ENCODE measurements at regions not wholly inside any gene's neighbourhood (a gene's known extent, or its start where the extent isn't known, plus 50 kb on each side); places are given as distances from the start of the nearest gene placed in this dataset.

DNA sequence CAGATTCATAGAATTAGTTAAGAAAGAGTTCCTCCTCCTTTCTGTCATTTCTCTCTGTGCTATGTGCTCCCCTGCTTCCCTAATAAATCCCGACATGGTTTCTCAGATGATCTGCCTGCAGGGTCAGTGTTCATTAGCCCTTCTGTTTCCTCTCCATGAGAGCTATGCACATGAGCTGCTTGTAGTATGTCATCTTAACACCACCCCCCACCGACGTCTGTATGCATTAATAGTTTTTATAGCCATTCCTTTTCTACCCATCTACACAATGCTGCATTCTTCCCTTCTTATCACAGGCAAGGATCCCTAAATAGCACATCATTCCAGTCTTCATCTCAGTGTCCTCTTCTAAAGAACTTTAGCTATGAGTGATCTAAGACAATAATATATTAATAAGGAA lies 809.1 kb downstream of the ANKRD7 start:
- CTCF ChIA-PET, result no interaction called here
- Histone ChIP-seq H3K27ac (ENCODE audit: low read depth, low read length, poor library complexity, severe bottlenecking) (no peak overlapping the region), H3K4me1 (ENCODE audit: insufficient read depth, low read length, poor library complexity, severe bottlenecking) (no peaks in the 10 kb centered on the region), H3K36me3 (ENCODE audit: insufficient read depth, low read length, poor library complexity, severe bottlenecking) (no peaks in the 10 kb centered on the region), H3K27me3 (replicated peaks; ENCODE audit: insufficient read depth, low read depth, low read length, poor library complexity) (no peaks in the 10 kb centered on the region), H3K4me3 (ENCODE audit: low read depth, low read length, poor library complexity, severe bottlenecking) (no peak overlapping the region), H3K9me3 (ENCODE audit: low read depth, low read length, poor library complexity, severe bottlenecking) (no peaks in the 10 kb centered on the region)
- peak; percentile 18 for DNase-seq (ENCODE audit: low spot score)
- intact Hi-C loops (cut with micrococcal nuclease; ENCODE audit: unreplicated experiment), result no loop called here
- POLR2A ChIA-PET (ENCODE audit: low non-redundant PET), result no interaction called here
- no peak for TF ChIP-seq CTCF (conservative IDR thresholded peaks at IDR 0.05; ENCODE audit: low read depth, low read length)
- no TSS peak for BruUV-seq (replicated peaks)

GRCh38 chr7:119037941-119038340 lies 813.4 kb downstream of the ANKRD7 start:
- no peaks in the 10 kb centered on the region for H3K4me1 ChIP-seq (ENCODE audit: insufficient read depth, low read length, poor library complexity, severe bottlenecking)
- H3K4me3 ChIP-seq (ENCODE audit: low read depth, low read length, poor library complexity, severe bottlenecking), result no peak overlapping the region
- intact Hi-C loops (cut with micrococcal nuclease; ENCODE audit: unreplicated experiment), result no loop called here
- BruUV-seq (replicated peaks), result no TSS peak
- DNase-seq (ENCODE audit: low spot score), result no peak
- ChIA-PET CTCF (no interaction called here), POLR2A (ENCODE audit: low non-redundant PET) (no interaction called here)
- no peaks in the 10 kb centered on the region for H3K9me3 ChIP-seq (ENCODE audit: low read depth, low read length, poor library complexity, severe bottlenecking)
- H3K36me3 ChIP-seq (ENCODE audit: insufficient read depth, low read length, poor library complexity, severe bottlenecking), result no peaks in the 10 kb centered on the region
- TF ChIP-seq EZH2 (IDR thresholded peaks at IDR 0.05; ENCODE audit: borderline replicate concordance, low read depth, low read length, poor library complexity, severe bottlenecking), result no peak
- no peak for TF ChIP-seq CTCF (conservative IDR thresholded peaks at IDR 0.05; ENCODE audit: low read depth, low read length)
- H3K27me3 ChIP-seq (replicated peaks; ENCODE audit: insufficient read depth, low read depth, low read length, poor library complexity), result no peaks in the 10 kb centered on the region
- no peak overlapping the region for H3K27ac ChIP-seq (ENCODE audit: low read depth, low read length, poor library complexity, severe bottlenecking)

- no peaks in the 10 kb centered on the region for H3K36me3 ChIP-seq (ENCODE audit: insufficient read depth, low read length, poor library complexity, severe bottlenecking)
- H3K9me3 ChIP-seq (ENCODE audit: low read depth, low read length, poor library complexity, severe bottlenecking), result no peaks in the 10 kb centered on the region
- no peaks in the 10 kb centered on the region for H3K4me1 ChIP-seq (ENCODE audit: insufficient read depth, low read length, poor library complexity, severe bottlenecking)
- no peak for DNase-seq (ENCODE audit: low spot score)
- intact Hi-C loops (cut with micrococcal nuclease; ENCODE audit: unreplicated experiment), result no loop called here
- ChIA-PET CTCF (no interaction called here), POLR2A (ENCODE audit: low non-redundant PET) (no interaction called here)
- no peak for TF ChIP-seq EZH2 (IDR thresholded peaks at IDR 0.05; ENCODE audit: borderline replicate concordance, low read depth, low read length, poor library complexity, severe bottlenecking)
- TF ChIP-seq CTCF (conservative IDR thresholded peaks at IDR 0.05; ENCODE audit: low read depth, low read length), result no peak
- H3K27ac ChIP-seq (ENCODE audit: low read depth, low read length, poor library complexity, severe bottlenecking), result no peak overlapping the region
- no peaks in the 10 kb centered on the region for H3K27me3 ChIP-seq (replicated peaks; ENCODE audit: insufficient read depth, low read depth, low read length, poor library complexity)
- no TSS peak for BruUV-seq (replicated peaks)
- no peak overlapping the region for H3K4me3 ChIP-seq (ENCODE audit: low read depth, low read length, poor library complexity, severe bottlenecking)
Observed at GRCh38 chr7:119046068-119046467, 821.6 kb downstream of the ANKRD7 start.

All from A673 (cell line).